CD14-positive monocyte (primary cell): ENCODE measurements at regions not wholly inside any gene's neighbourhood (a gene's known extent, or its start where the extent isn't known, plus 50 kb on each side); places are given as distances from the start of the nearest gene placed in this dataset.

Source experiments
- DNase-seq, 3 donors: peaks; one replicate each; pipeline ENCODE4 v3.0.0-alpha.2; 2011 to 2022
- H2AFZ ChIP-seq: 2 replicates; pipeline ENCODE4 v1.6.0; 2012; ENCODE audit warnings: mild to moderate bottlenecking, low read depth, low read length, inconsistent platforms; ENCODE audit not compliant: insufficient read depth, poor library complexity, severe bottlenecking
- H3K27ac ChIP-seq, 2 donors: 1 replicate in 1 of 2; 2 replicates in 1 of 2; pipeline ENCODE4 v1.5.1; 2012 to 2013; ENCODE audit warnings: low read length in 2 of 2, control low read depth in 1 of 2, inconsistent platforms in 1 of 2, low read depth in 1 of 2, mild to moderate bottlenecking in 1 of 2
- H3K27me3 ChIP-seq, 2 donors: one replicate each; pipeline versions ENCODE4 v1.6.0 to v1.6.1; 2011 to 2013; ENCODE audit warnings: low read length in 2 of 2; ENCODE audit not compliant: control insufficient read depth in 2 of 2, insufficient read depth in 2 of 2
- H3K36me3 ChIP-seq, 2 donors: replicated peaks in 1 of 2; 1 replicate in 1 of 2; 2 replicates in 1 of 2; pipeline versions ENCODE4 v1.5.1 to v1.6.1; 2012 to 2013; ENCODE audit warnings: low read length in 2 of 2, control low read depth in 1 of 2, inconsistent platforms in 1 of 2, mild to moderate bottlenecking in 1 of 2; ENCODE audit not compliant: insufficient read depth in 2 of 2, control insufficient read depth in 1 of 2
- H3K4me1 ChIP-seq, 2 donors: 1 replicate in 1 of 2; 2 replicates in 1 of 2; pipeline versions ENCODE4 v1.5.1 to v1.6.1; 2012 to 2013; ENCODE audit warnings: low read length in 2 of 2, control low read depth in 1 of 2, inconsistent platforms in 1 of 2, mild to moderate bottlenecking in 1 of 2, moderate library complexity in 1 of 2; ENCODE audit not compliant: insufficient read depth in 2 of 2, control insufficient read depth in 1 of 2
- H3K4me2 ChIP-seq: replicated peaks from 2 replicates; pipeline ENCODE3; 2012; ENCODE audit warnings: low read length, moderate library complexity, mild to moderate bottlenecking; ENCODE audit not compliant: poor library complexity, severe bottlenecking; ENCODE audit errors: extremely low read depth
- H3K4me3 ChIP-seq, 3 experiments: fragments of 200-600 bp in 1 of 3; sonication (generic) in 1 of 3; replicated peaks in 1 of 3; 1 replicate in 2 of 3; 2 replicates in 1 of 3; pipeline ENCODE4 v1.5.1; 2011 to 2013; ENCODE audit warnings: low read length in 3 of 3, mild to moderate bottlenecking in 3 of 3, control low read depth in 2 of 3, low read depth in 2 of 3, inconsistent platforms in 1 of 3, moderate library complexity in 1 of 3
- H3K79me2 ChIP-seq: 2 replicates; pipeline ENCODE4 v1.6.0; 2012; ENCODE audit warnings: mild to moderate bottlenecking, control low read depth, inconsistent platforms, low read length, moderate library complexity; ENCODE audit not compliant: insufficient read depth
- H3K9ac ChIP-seq: 2 replicates; pipeline ENCODE4 v1.6.0; 2017; ENCODE audit warnings: low read length, mild to moderate bottlenecking; ENCODE audit not compliant: insufficient read depth, poor library complexity, severe bottlenecking
- H3K9me3 ChIP-seq, 2 donors: replicated peaks in 1 of 2; 1 replicate in 1 of 2; 2 replicates in 1 of 2; pipeline versions ENCODE4 v1.5.1 to v1.6.1; 2012 to 2013; ENCODE audit warnings: low read length in 2 of 2, control low read depth in 1 of 2; ENCODE audit not compliant: control insufficient read depth in 1 of 2, insufficient read depth in 1 of 2
- H4K20me1 ChIP-seq: 2 replicates; pipeline ENCODE4 v1.6.0; 2012; ENCODE audit warnings: mild to moderate bottlenecking, low read length, control low read depth, moderate library complexity; ENCODE audit not compliant: insufficient read depth
- H3K27ac Mint-ChIP-seq, 7 donors: one replicate each; pipeline ENCODE4 v1.8.0; 2020; ENCODE audit warnings: mild to moderate bottlenecking in 7 of 7, mixed read lengths in 7 of 7, moderate library complexity in 6 of 7, inconsistent platforms in 2 of 7
- H3K27me3 Mint-ChIP-seq, 3 donors: one replicate each; pipeline ENCODE4 v1.8.0; 2021 to 2022; ENCODE audit warnings: low read depth in 3 of 3, mild to moderate bottlenecking in 3 of 3, mixed read lengths in 3 of 3, moderate library complexity in 3 of 3, inconsistent platforms in 1 of 3
- H3K36me3 Mint-ChIP-seq, 2 donors: one replicate each; pipeline ENCODE4 v1.8.0; 2020; ENCODE audit warnings: mixed read lengths in 2 of 2, inconsistent platforms in 1 of 2, mild to moderate bottlenecking in 1 of 2
- H3K4me1 Mint-ChIP-seq: one replicate; pipeline ENCODE4 v1.8.0; 2020; ENCODE audit warnings: mild to moderate bottlenecking, mixed read lengths
- H3K4me3 Mint-ChIP-seq, 2 donors: one replicate each; pipeline ENCODE4 v1.8.0; 2020; ENCODE audit warnings: mild to moderate bottlenecking in 2 of 2, mixed read lengths in 2 of 2, moderate library complexity in 1 of 2
- H3K9me3 Mint-ChIP-seq, 7 donors: one replicate each; pipeline ENCODE4 v1.8.0; 2020 to 2022; ENCODE audit warnings: mixed read lengths in 7 of 7, mild to moderate bottlenecking in 6 of 7, moderate library complexity in 6 of 7, inconsistent platforms in 2 of 7
- WGBS: methylation state at CpG from one replicate; pipeline ENCODE4 v1.1.5; 2013; ENCODE audit warnings: missing lambda C conversion rate; ENCODE audit not compliant: insufficient coverage; 5-methylcytosine and 5-hydroxymethylcytosine counted together
- intact Hi-C, 2 donors: fragments of 100-400 bp; cut with micrococcal nuclease; formaldehyde crosslinking; loops; one replicate each; pipeline versions ENCODE4 v1.15.0 to v1.15.1; 2023
- TF ChIP-seq, protein P1 (sequence below): fragments of 200-600 bp; IDR thresholded peaks from one replicate; pipeline ENCODE4 v1.8.0; 2022; ENCODE audit warnings: antibody characterized with exemption, mild to moderate bottlenecking

DNA sequence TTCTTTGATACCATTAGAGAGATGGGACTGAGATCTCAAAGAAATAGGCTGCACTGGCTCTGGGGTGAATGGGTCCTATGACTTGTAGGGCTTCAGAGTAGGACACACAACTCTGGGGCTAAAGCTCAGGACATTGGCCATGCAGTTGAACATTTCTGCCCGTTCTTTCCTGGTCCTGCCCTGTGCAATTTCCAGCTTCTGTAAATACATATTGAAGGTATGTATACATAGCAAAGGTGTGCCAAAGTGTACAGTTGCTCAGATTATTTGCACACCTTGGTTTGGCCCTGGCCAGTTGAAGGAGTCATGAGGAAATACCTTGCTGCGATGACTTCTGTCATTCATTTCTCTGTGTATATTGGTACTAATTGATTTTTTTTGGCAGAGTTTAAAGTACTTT is 52.8 kb upstream of the TAF11L2 start:
- peaks cover 17% of the 10 kb centered on the region for H3K4me1 Mint-ChIP-seq
- no peaks in the 10 kb centered on the region for H3K27me3 ChIP-seq
- TF ChIP-seq, protein P1, sequence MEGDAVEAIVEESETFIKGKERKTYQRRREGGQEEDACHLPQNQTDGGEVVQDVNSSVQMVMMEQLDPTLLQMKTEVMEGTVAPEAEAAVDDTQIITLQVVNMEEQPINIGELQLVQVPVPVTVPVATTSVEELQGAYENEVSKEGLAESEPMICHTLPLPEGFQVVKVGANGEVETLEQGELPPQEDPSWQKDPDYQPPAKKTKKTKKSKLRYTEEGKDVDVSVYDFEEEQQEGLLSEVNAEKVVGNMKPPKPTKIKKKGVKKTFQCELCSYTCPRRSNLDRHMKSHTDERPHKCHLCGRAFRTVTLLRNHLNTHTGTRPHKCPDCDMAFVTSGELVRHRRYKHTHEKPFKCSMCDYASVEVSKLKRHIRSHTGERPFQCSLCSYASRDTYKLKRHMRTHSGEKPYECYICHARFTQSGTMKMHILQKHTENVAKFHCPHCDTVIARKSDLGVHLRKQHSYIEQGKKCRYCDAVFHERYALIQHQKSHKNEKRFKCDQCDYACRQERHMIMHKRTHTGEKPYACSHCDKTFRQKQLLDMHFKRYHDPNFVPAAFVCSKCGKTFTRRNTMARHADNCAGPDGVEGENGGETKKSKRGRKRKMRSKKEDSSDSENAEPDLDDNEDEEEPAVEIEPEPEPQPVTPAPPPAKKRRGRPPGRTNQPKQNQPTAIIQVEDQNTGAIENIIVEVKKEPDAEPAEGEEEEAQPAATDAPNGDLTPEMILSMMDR, result no peak
- no peak overlapping the region for H3K4me3 ChIP-seq
- H3K9me3 ChIP-seq, result peaks cover 6 to 12% of the 10 kb centered on the region in 2 donors
- H3K79me2 ChIP-seq, result no peaks in the 10 kb centered on the region
- peak overlapping the region in 1 of 2 donors; percentile 57 for H3K27ac ChIP-seq
- H3K36me3 ChIP-seq, result no peaks in the 10 kb centered on the region
- H3K27me3 Mint-ChIP-seq, result no peaks in the 10 kb centered on the region
- no CpG with 5 or more reads among the region's 2 CpGs for WGBS
- no peak overlapping the region for H3K4me3 Mint-ChIP-seq
- H3K9me3 Mint-ChIP-seq, result peaks cover 5 to 17% (median 12%) of the 10 kb centered on the region in 7 donors
- DNase-seq, result no peak
- H3K27ac Mint-ChIP-seq, result peak overlapping the region in 3 of 7 donors; percentile 20 to 29 (median 22)
- H3K4me1 ChIP-seq, result peaks cover 13 to 38% of the 10 kb centered on the region in 2 donors
- H3K36me3 Mint-ChIP-seq, result peaks cover 0 to 6% of the 10 kb centered on the region in 2 donors
- no peak overlapping the region for H3K4me2 ChIP-seq
- H4K20me1 ChIP-seq, result no peaks in the 10 kb centered on the region
- intact Hi-C loops, result no loop called here
- no peak overlapping the region for H3K9ac ChIP-seq
- no peak overlapping the region for H2AFZ ChIP-seq
